DMS53 treated with DMSO at 0.1 percent for 48 hours (cell line): ENCODE measurements at regions not wholly inside any gene's neighbourhood (a gene's known extent, or its start where the extent isn't known, plus 50 kb on each side); places are given as distances from the start of the nearest gene placed in this dataset.
"Not testable (repeated sequence)": the region's sequence is repeated elsewhere in the genome, so short reads cannot be mapped to it uniquely, and the experiment has no call there.

Experiments
- DNase-seq: peaks from one replicate; lab custom pipeline; 2025; ENCODE audit not compliant: unreplicated experiment; lab: John Stamatoyannopoulos, UW

- not testable (repeated sequence) for DNase-seq
Measured at GRCh38 chr1:149635290-149635899, 51.7 kb downstream of the PPIAL4C start.

- peak; percentile 70 for DNase-seq
Measured at GRCh38 chr1:149636286-149637122, 52.9 kb downstream of the PPIAL4C start.

GRCh38 chr1:149638481-149638880, 54.8 kb downstream of the PPIAL4C start:
- DNase-seq: not testable (repeated sequence)

GRCh38 chr1:149638901-149639658, 55.4 kb downstream of the PPIAL4C start:
- not testable (repeated sequence) for DNase-seq

GRCh38 chr1:149641179-149641578, 57.5 kb downstream of the PPIAL4C start:
- not testable (repeated sequence) for DNase-seq

GRCh38 chr1:149644818-149645217, 61.2 kb downstream of the PPIAL4C start:
- DNase-seq: not testable (repeated sequence)

GRCh38 chr1:149646360-149647017, 62.8 kb downstream of the PPIAL4C start:
- DNase-seq: peak; percentile 7

- DNase-seq: not testable (repeated sequence)
Measured at GRCh38 chr1:149647018-149647373, 63.3 kb downstream of the PPIAL4C start.

- not testable (repeated sequence) for DNase-seq
Measured at GRCh38 chr1:149657750-149658149, 74.1 kb downstream of the PPIAL4C start.

- DNase-seq: not testable (repeated sequence)
Measured at GRCh38 chr1:149658175-149658574, 74.5 kb downstream of the PPIAL4C start.

- peak; percentile 29 for DNase-seq
Measured at GRCh38 chr1:149664624-149665023, 81.0 kb downstream of the PPIAL4C start.

GRCh38 chr1:149665033-149665432, 81.4 kb downstream of the PPIAL4C start:
- DNase-seq: not testable (repeated sequence)

- DNase-seq: not testable (repeated sequence)
Measured at GRCh38 chr1:149665528-149665927, 81.9 kb downstream of the PPIAL4C start.

GRCh38 chr1:149673231-149673909, 89.7 kb downstream of the PPIAL4C start:
- DNase-seq: not testable (repeated sequence)

- DNase-seq: not testable (repeated sequence)
Measured at GRCh38 chr1:149674921-149675320, 91.3 kb downstream of the PPIAL4C start.

- not testable (repeated sequence) for DNase-seq
Measured at GRCh38 chr1:149677359-149677758, 93.7 kb downstream of the PPIAL4C start.

GRCh38 chr1:149686593-149687238, 95.8 kb upstream of the FCGR1A start:
- not testable (repeated sequence) for DNase-seq

- DNase-seq: not testable (repeated sequence)
Measured at GRCh38 chr1:149691399-149691798, 91.1 kb upstream of the FCGR1A start.

- DNase-seq: not testable (repeated sequence)
Measured at GRCh38 chr1:149692804-149693539, 89.5 kb upstream of the FCGR1A start.
